ENCODE measurements at regions not wholly inside any gene's neighbourhood (a gene's known extent, or its start where the extent isn't known, plus 50 kb on each side); places are given as distances from the start of the nearest gene placed in this dataset.

GRCh38 chr4:89665662-89666061, 171.3 kb downstream of the SNCA start:
- Histone ChIP-seq H3K36me3 (ENCODE audit: control insufficient read depth, low read length) (no peaks in the 10 kb centered on the region), H4K20me1 (ENCODE audit: control insufficient read depth, insufficient read depth, low read depth, low read length) (no peaks in the 10 kb centered on the region), H3F3A (ENCODE audit: control insufficient read depth, insufficient read depth) (no peaks in the 10 kb centered on the region), H3K27me3 (ENCODE audit: control insufficient read depth, low read length) (peaks cover 3% of the 10 kb centered on the region; the same call in 1 of the 2 replicates), H3K27ac (ENCODE audit: low read depth, low read length) (no peak overlapping the region), H3K4me1 (ENCODE audit: control insufficient read depth, low read length) (no peaks in the 10 kb centered on the region), H3K4me3 (ENCODE audit: low read length) (no peak overlapping the region), H3K9me2 (replicated peaks; ENCODE audit: control insufficient read depth, low read length) (no peaks in the 10 kb centered on the region), H3K9me3 (ENCODE audit: control insufficient read depth, insufficient read depth, low read length) (no peaks in the 10 kb centered on the region), H3K79me2 (ENCODE audit: control insufficient read depth, low read length) (no peaks in the 10 kb centered on the region), H3K4me2 (ENCODE audit: low read length) (no peak overlapping the region)
- TF ChIP-seq EZH2phosphoT487 (IDR thresholded peaks at IDR 0.05; ENCODE audit: borderline replicate concordance, low read length): no peak
- TF ChIP-seq CTCF (IDR thresholded peaks at IDR 0.05; ENCODE audit: low read depth, low read length, poor library complexity, severe bottlenecking): no peak

GRCh38 chr4:89664521-89664920, 172.4 kb downstream of the SNCA start:
- no peak overlapping the region for H3K4me2 ChIP-seq (ENCODE audit: low read length)
- no peaks in the 10 kb centered on the region for H3K9me2 ChIP-seq (replicated peaks; ENCODE audit: control insufficient read depth, low read length)
- no peak overlapping the region for H3K27ac ChIP-seq (ENCODE audit: low read depth, low read length)

GRCh38 chr4:89661173-89661899, 175.6 kb downstream of the SNCA start:
- no peaks in the 10 kb centered on the region for H3K4me1 ChIP-seq (ENCODE audit: control insufficient read depth, low read length)
- H3K4me2 ChIP-seq (ENCODE audit: low read length): no peak overlapping the region
- no peak overlapping the region for H3K27ac ChIP-seq (ENCODE audit: low read depth, low read length)

More at GRCh38 chr4:89664521-89664920, 172.4 kb downstream of the SNCA start:
- no peaks in the 10 kb centered on the region for H3K79me2 ChIP-seq (ENCODE audit: control insufficient read depth, low read length)
- no peak overlapping the region for H3K4me3 ChIP-seq (ENCODE audit: low read length)
- no peaks in the 10 kb centered on the region for H3K4me1 ChIP-seq (ENCODE audit: control insufficient read depth, low read length)
- no peaks in the 10 kb centered on the region for H3K9me3 ChIP-seq (ENCODE audit: control insufficient read depth, insufficient read depth, low read length)
- no peaks in the 10 kb centered on the region for H4K20me1 ChIP-seq (ENCODE audit: control insufficient read depth, insufficient read depth, low read depth, low read length)
- no peaks in the 10 kb centered on the region for H3F3A ChIP-seq (ENCODE audit: control insufficient read depth, insufficient read depth)
- TF ChIP-seq EZH2phosphoT487 (IDR thresholded peaks at IDR 0.05; ENCODE audit: borderline replicate concordance, low read length) (no peak), CTCF (IDR thresholded peaks at IDR 0.05; ENCODE audit: low read depth, low read length, poor library complexity, severe bottlenecking) (no peak)
- peaks cover 3% of the 10 kb centered on the region; the same call in 1 of the 2 replicates for H3K27me3 ChIP-seq (ENCODE audit: control insufficient read depth, low read length)
- no peaks in the 10 kb centered on the region for H3K36me3 ChIP-seq (ENCODE audit: control insufficient read depth, low read length)

More at GRCh38 chr4:89661173-89661899, 175.6 kb downstream of the SNCA start:
- Histone ChIP-seq H3K79me2 (ENCODE audit: control insufficient read depth, low read length) (no peaks in the 10 kb centered on the region), H3K27me3 (ENCODE audit: control insufficient read depth, low read length) (peaks cover 3% of the 10 kb centered on the region; the same call in 1 of the 2 replicates), H3F3A (ENCODE audit: control insufficient read depth, insufficient read depth) (no peaks in the 10 kb centered on the region), H3K36me3 (ENCODE audit: control insufficient read depth, low read length) (no peaks in the 10 kb centered on the region), H3K9me3 (ENCODE audit: control insufficient read depth, insufficient read depth, low read length) (no peaks in the 10 kb centered on the region), H3K9me2 (replicated peaks; ENCODE audit: control insufficient read depth, low read length) (no peaks in the 10 kb centered on the region), H4K20me1 (ENCODE audit: control insufficient read depth, insufficient read depth, low read depth, low read length) (no peaks in the 10 kb centered on the region), H3K4me3 (ENCODE audit: low read length) (no peak overlapping the region)
- TF ChIP-seq CTCF (IDR thresholded peaks at IDR 0.05; ENCODE audit: low read depth, low read length, poor library complexity, severe bottlenecking): no peak
- no peak for TF ChIP-seq EZH2phosphoT487 (IDR thresholded peaks at IDR 0.05; ENCODE audit: borderline replicate concordance, low read length)

Data from DOHH2 (cell line).